Stimulated activated CD4-positive, alpha-beta T cell treated with anti-CD3 and anti-CD28 coated beads, Interleukin-1b, Interleukin-23, amount 100 ng/mL, for 1 hour (primary cell): ENCODE measurements at regions not wholly inside any gene's neighbourhood (a gene's known extent, or its start where the extent isn't known, plus 50 kb on each side); places are given as distances from the start of the nearest gene placed in this dataset.
"Not testable (repeated sequence)": the region's sequence is repeated elsewhere in the genome, so short reads cannot be mapped to it uniquely, and the experiment has no call there.

Experiments
- DNase-seq, 2 donors: peaks; one replicate each; pipeline ENCODE4 v3.0.0-alpha.2; 2020; ENCODE audit warnings: low read depth in 2 of 2

- no peak for DNase-seq
Observed at GRCh38 chr14:71395636-71396035, 488.4 kb downstream of the PCNX1 start.

GRCh38 chr14:71396050-71396677 lies 488.9 kb downstream of the PCNX1 start:
- no peak for DNase-seq

GRCh38 chr14:71397371-71397770 lies 490.1 kb downstream of the PCNX1 start:
- DNase-seq, result no peak

- DNase-seq, result no peak
Observed at GRCh38 chr14:71398450-71398849, 491.2 kb downstream of the PCNX1 start.

- DNase-seq, result no peak
Observed at GRCh38 chr14:71399057-71399487, 491.8 kb downstream of the PCNX1 start.

- DNase-seq, result no peak
Observed at GRCh38 chr14:71400871-71401321, 493.6 kb downstream of the PCNX1 start.

- DNase-seq, result not testable (repeated sequence)
Observed at GRCh38 chr14:71402415-71402814, 495.2 kb downstream of the PCNX1 start.

- DNase-seq, result no peak
Observed at GRCh38 chr14:71403656-71404055, 496.4 kb downstream of the PCNX1 start.

- DNase-seq, result no peak
Observed at GRCh38 chr14:71405676-71406075, 498.4 kb downstream of the PCNX1 start.

- DNase-seq, result no peak
Observed at GRCh38 chr14:71408362-71409030, 501.2 kb downstream of the PCNX1 start.

- DNase-seq, result no peak
Observed at GRCh38 chr14:71410578-71411284, 503.5 kb downstream of the PCNX1 start.

GRCh38 chr14:71411285-71411595 lies 504.0 kb downstream of the PCNX1 start:
- no peak for DNase-seq

GRCh38 chr14:71411738-71412137 lies 504.5 kb downstream of the PCNX1 start:
- no peak for DNase-seq

GRCh38 chr14:71414631-71415403 lies 507.6 kb downstream of the PCNX1 start:
- no peak for DNase-seq

- DNase-seq, result no peak
Observed at GRCh38 chr14:71415404-71415690, 508.1 kb downstream of the PCNX1 start.

- no peak for DNase-seq
Observed at GRCh38 chr14:71416392-71416791, 509.1 kb downstream of the PCNX1 start.

GRCh38 chr14:71418532-71419245 lies 511.4 kb downstream of the PCNX1 start:
- DNase-seq, result no peak

- DNase-seq, result no peak
Observed at GRCh38 chr14:71423481-71423880, 508.7 kb upstream of the RGS6 start.

- no peak for DNase-seq
Observed at GRCh38 chr14:71424941-71425340, 507.3 kb upstream of the RGS6 start.

GRCh38 chr14:71426001-71426400 lies 506.2 kb upstream of the RGS6 start:
- DNase-seq, result no peak

GRCh38 chr14:71429902-71430301 lies 502.3 kb upstream of the RGS6 start:
- no peak for DNase-seq

GRCh38 chr14:71430321-71430677 lies 501.9 kb upstream of the RGS6 start:
- no peak for DNase-seq
